ENCODE measurements at regions not wholly inside any gene's neighbourhood (a gene's known extent, or its start where the extent isn't known, plus 50 kb on each side); places are given as distances from the start of the nearest gene placed in this dataset.

GRCh38 chr13:106762708-106763107 lies 194.8 kb upstream of the ARGLU1 start:
- no peak overlapping the region for H3K4me3 ChIP-seq (ENCODE audit: insufficient read depth, low read depth, low read length)
- WGBS, 2 experiments = 93 to 100% methylated on average over 2 to 3 of the region's 3 CpGs
- no peak overlapping the region for H3K27ac ChIP-seq (ENCODE audit: insufficient read depth, low read depth, low read length, poor library complexity, severe bottlenecking)
- H3K27me3 ChIP-seq (ENCODE audit: control insufficient read depth, insufficient read depth, low read length, poor library complexity, severe bottlenecking) = no peaks in the 10 kb centered on the region
- H3K36me3 ChIP-seq (ENCODE audit: control insufficient read depth, insufficient read depth, low read length) = no peaks in the 10 kb centered on the region
- H3K4me1 ChIP-seq (ENCODE audit: control insufficient read depth, insufficient read depth, low read length) = no peaks in the 10 kb centered on the region
- H3K9me3 ChIP-seq (ENCODE audit: control insufficient read depth, low read length) = no peaks in the 10 kb centered on the region

- Histone ChIP-seq H3K4me3 (ENCODE audit: insufficient read depth, low read depth, low read length) (no peak overlapping the region), H3K4me1 (ENCODE audit: control insufficient read depth, insufficient read depth, low read length) (peaks cover 25% of the 10 kb centered on the region), H3K36me3 (ENCODE audit: control insufficient read depth, insufficient read depth, low read length) (no peaks in the 10 kb centered on the region), H3K27me3 (ENCODE audit: control insufficient read depth, insufficient read depth, low read length, poor library complexity, severe bottlenecking) (no peaks in the 10 kb centered on the region), H3K9me3 (ENCODE audit: control insufficient read depth, low read length) (no peaks in the 10 kb centered on the region), H3K27ac (ENCODE audit: insufficient read depth, low read depth, low read length, poor library complexity, severe bottlenecking) (no peak overlapping the region)
- WGBS, 2 experiments = 44 to 51% methylated on average over 8 of the region's 8 CpGs
Measured at GRCh38 chr13:106756446-106756845, 188.5 kb upstream of the ARGLU1 start.

GRCh38 chr13:106755542-106755941 lies 187.6 kb upstream of the ARGLU1 start:
- Histone ChIP-seq H3K27ac (ENCODE audit: insufficient read depth, low read depth, low read length, poor library complexity, severe bottlenecking) (peak overlapping the region; percentile 28), H3K27me3 (ENCODE audit: control insufficient read depth, insufficient read depth, low read length, poor library complexity, severe bottlenecking) (no peaks in the 10 kb centered on the region), H3K36me3 (ENCODE audit: control insufficient read depth, insufficient read depth, low read length) (no peaks in the 10 kb centered on the region), H3K4me3 (ENCODE audit: insufficient read depth, low read depth, low read length) (no peak overlapping the region), H3K9me3 (ENCODE audit: control insufficient read depth, low read length) (no peaks in the 10 kb centered on the region), H3K4me1 (ENCODE audit: control insufficient read depth, insufficient read depth, low read length) (peaks cover 25% of the 10 kb centered on the region)
- 92 to 94% methylated on average over 9 of the region's 9 CpGs for WGBS, 2 experiments

- Histone ChIP-seq H3K27ac (ENCODE audit: insufficient read depth, low read depth, low read length, poor library complexity, severe bottlenecking) (peak overlapping the region; percentile 41), H3K9me3 (ENCODE audit: control insufficient read depth, low read length) (no peaks in the 10 kb centered on the region), H3K4me1 (ENCODE audit: control insufficient read depth, insufficient read depth, low read length) (peaks cover 25% of the 10 kb centered on the region), H3K4me3 (ENCODE audit: insufficient read depth, low read depth, low read length) (no peak overlapping the region), H3K27me3 (ENCODE audit: control insufficient read depth, insufficient read depth, low read length, poor library complexity, severe bottlenecking) (no peaks in the 10 kb centered on the region), H3K36me3 (ENCODE audit: control insufficient read depth, insufficient read depth, low read length) (no peaks in the 10 kb centered on the region)
- 75 to 87% methylated on average over 6 of the region's 6 CpGs for WGBS, 2 experiments
Measured at GRCh38 chr13:106753251-106753650, 185.3 kb upstream of the ARGLU1 start.

- Histone ChIP-seq H3K27me3 (ENCODE audit: control insufficient read depth, insufficient read depth, low read length, poor library complexity, severe bottlenecking) (no peaks in the 10 kb centered on the region), H3K4me3 (ENCODE audit: insufficient read depth, low read depth, low read length) (no peak overlapping the region), H3K4me1 (ENCODE audit: control insufficient read depth, insufficient read depth, low read length) (peaks cover 25% of the 10 kb centered on the region), H3K36me3 (ENCODE audit: control insufficient read depth, insufficient read depth, low read length) (no peaks in the 10 kb centered on the region), H3K27ac (ENCODE audit: insufficient read depth, low read depth, low read length, poor library complexity, severe bottlenecking) (no peak overlapping the region), H3K9me3 (ENCODE audit: control insufficient read depth, low read length) (no peaks in the 10 kb centered on the region)
- 64 to 65% methylated on average over 6 of the region's 6 CpGs for WGBS, 2 experiments
Measured at GRCh38 chr13:106752584-106753170, 184.7 kb upstream of the ARGLU1 start.

- no peaks in the 10 kb centered on the region for H3K9me3 ChIP-seq (ENCODE audit: control insufficient read depth, low read length)
- peaks cover 14% of the 10 kb centered on the region for H3K4me1 ChIP-seq (ENCODE audit: control insufficient read depth, insufficient read depth, low read length)
- H3K27me3 ChIP-seq (ENCODE audit: control insufficient read depth, insufficient read depth, low read length, poor library complexity, severe bottlenecking) = no peaks in the 10 kb centered on the region
- 80 to 83% methylated on average over 2 of the region's 2 CpGs for WGBS, 2 experiments
- no peak overlapping the region for H3K4me3 ChIP-seq (ENCODE audit: insufficient read depth, low read depth, low read length)
- no peak overlapping the region for H3K27ac ChIP-seq (ENCODE audit: insufficient read depth, low read depth, low read length, poor library complexity, severe bottlenecking)
- H3K36me3 ChIP-seq (ENCODE audit: control insufficient read depth, insufficient read depth, low read length) = no peaks in the 10 kb centered on the region
Measured at GRCh38 chr13:106748785-106749184, 180.8 kb upstream of the ARGLU1 start.

GRCh38 chr13:106744516-106744915 lies 176.6 kb upstream of the ARGLU1 start:
- Histone ChIP-seq H3K27me3 (ENCODE audit: control insufficient read depth, insufficient read depth, low read length, poor library complexity, severe bottlenecking) (no peaks in the 10 kb centered on the region), H3K36me3 (ENCODE audit: control insufficient read depth, insufficient read depth, low read length) (no peaks in the 10 kb centered on the region), H3K9me3 (ENCODE audit: control insufficient read depth, low read length) (no peaks in the 10 kb centered on the region), H3K4me1 (ENCODE audit: control insufficient read depth, insufficient read depth, low read length) (no peaks in the 10 kb centered on the region), H3K4me3 (ENCODE audit: insufficient read depth, low read depth, low read length) (no peak overlapping the region), H3K27ac (ENCODE audit: insufficient read depth, low read depth, low read length, poor library complexity, severe bottlenecking) (no peak overlapping the region)
- 96 to 97% methylated on average over 5 to 6 of the region's 6 CpGs for WGBS, 2 experiments

GRCh38 chr13:106738186-106738678 lies 170.3 kb upstream of the ARGLU1 start:
- Histone ChIP-seq H3K36me3 (ENCODE audit: control insufficient read depth, insufficient read depth, low read length) (no peaks in the 10 kb centered on the region), H3K9me3 (ENCODE audit: control insufficient read depth, low read length) (no peaks in the 10 kb centered on the region), H3K4me1 (ENCODE audit: control insufficient read depth, insufficient read depth, low read length) (no peaks in the 10 kb centered on the region), H3K27ac (ENCODE audit: insufficient read depth, low read depth, low read length, poor library complexity, severe bottlenecking) (no peak overlapping the region), H3K4me3 (ENCODE audit: insufficient read depth, low read depth, low read length) (no peak overlapping the region), H3K27me3 (ENCODE audit: control insufficient read depth, insufficient read depth, low read length, poor library complexity, severe bottlenecking) (no peaks in the 10 kb centered on the region)
- 89% methylated on average over 10 of the region's 10 CpGs for WGBS, 2 experiments

- no peaks in the 10 kb centered on the region for H3K36me3 ChIP-seq (ENCODE audit: control insufficient read depth, insufficient read depth, low read length)
- H3K9me3 ChIP-seq (ENCODE audit: control insufficient read depth, low read length) = no peaks in the 10 kb centered on the region
- no peaks in the 10 kb centered on the region for H3K27me3 ChIP-seq (ENCODE audit: control insufficient read depth, insufficient read depth, low read length, poor library complexity, severe bottlenecking)
- no peak overlapping the region for H3K4me3 ChIP-seq (ENCODE audit: insufficient read depth, low read depth, low read length)
- H3K27ac ChIP-seq (ENCODE audit: insufficient read depth, low read depth, low read length, poor library complexity, severe bottlenecking) = no peak overlapping the region
- H3K4me1 ChIP-seq (ENCODE audit: control insufficient read depth, insufficient read depth, low read length) = no peaks in the 10 kb centered on the region
- 93 to 96% methylated on average over 12 of the region's 12 CpGs for WGBS, 2 experiments
Measured at GRCh38 chr13:106736941-106737340, 169.0 kb upstream of the ARGLU1 start.

- Histone ChIP-seq H3K4me1 (ENCODE audit: control insufficient read depth, insufficient read depth, low read length) (no peaks in the 10 kb centered on the region), H3K4me3 (ENCODE audit: insufficient read depth, low read depth, low read length) (no peak overlapping the region), H3K27me3 (ENCODE audit: control insufficient read depth, insufficient read depth, low read length, poor library complexity, severe bottlenecking) (no peaks in the 10 kb centered on the region), H3K27ac (ENCODE audit: insufficient read depth, low read depth, low read length, poor library complexity, severe bottlenecking) (no peak overlapping the region), H3K36me3 (ENCODE audit: control insufficient read depth, insufficient read depth, low read length) (no peaks in the 10 kb centered on the region), H3K9me3 (ENCODE audit: control insufficient read depth, low read length) (no peaks in the 10 kb centered on the region)
- WGBS, 2 experiments = 78 to 82% methylated on average over 6 of the region's 6 CpGs
Measured at GRCh38 chr13:106734198-106734597, 166.3 kb upstream of the ARGLU1 start.

- 88 to 98% methylated on average over 4 to 6 of the region's 6 CpGs for WGBS, 2 experiments
- H3K4me1 ChIP-seq (ENCODE audit: control insufficient read depth, insufficient read depth, low read length) = no peaks in the 10 kb centered on the region
- H3K27ac ChIP-seq (ENCODE audit: insufficient read depth, low read depth, low read length, poor library complexity, severe bottlenecking) = no peak overlapping the region
- no peaks in the 10 kb centered on the region for H3K27me3 ChIP-seq (ENCODE audit: control insufficient read depth, insufficient read depth, low read length, poor library complexity, severe bottlenecking)
- H3K36me3 ChIP-seq (ENCODE audit: control insufficient read depth, insufficient read depth, low read length) = no peaks in the 10 kb centered on the region
- H3K4me3 ChIP-seq (ENCODE audit: insufficient read depth, low read depth, low read length) = no peak overlapping the region
- H3K9me3 ChIP-seq (ENCODE audit: control insufficient read depth, low read length) = no peaks in the 10 kb centered on the region
Measured at GRCh38 chr13:106723036-106723435, 155.1 kb upstream of the ARGLU1 start.
